ENCODE measurements at regions not wholly inside any gene's neighbourhood (a gene's known extent, or its start where the extent isn't known, plus 50 kb on each side); places are given as distances from the start of the nearest gene placed in this dataset.
"Not testable (repeated sequence)": the region's sequence is repeated elsewhere in the genome, so short reads cannot be mapped to it uniquely, and the experiment has no call there.

DNA sequence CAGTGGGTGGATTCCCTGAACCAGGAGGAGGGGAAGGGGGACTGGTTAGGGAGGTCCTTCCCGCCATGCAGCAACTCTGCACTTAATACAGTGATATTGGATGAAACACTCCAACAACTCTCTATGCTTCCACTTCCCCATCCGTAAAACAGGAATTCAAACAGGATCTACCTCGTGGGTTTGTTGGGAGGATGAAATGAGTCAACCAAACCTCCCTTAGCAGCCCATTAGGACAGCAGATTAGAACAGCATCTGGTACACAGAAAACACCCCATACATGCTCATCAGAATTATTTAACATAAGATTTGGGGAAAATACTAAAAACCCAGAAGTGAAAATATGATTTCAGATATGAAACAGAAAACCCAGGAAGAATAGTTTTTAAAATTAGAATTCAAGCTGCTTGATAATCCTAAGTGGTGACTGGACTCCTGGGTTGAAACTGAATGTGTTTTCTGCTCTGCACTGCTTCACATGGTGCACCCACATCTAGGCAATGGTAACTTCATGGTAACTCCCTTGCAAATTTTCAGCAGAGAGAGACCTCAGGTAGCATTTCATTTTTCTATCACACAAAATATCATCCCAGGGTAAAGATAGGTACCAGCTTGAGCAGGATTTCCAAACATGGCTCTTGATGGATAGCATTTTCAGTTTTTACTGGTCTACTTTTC, 326.8 kb upstream of the FRG2C start:
- TF ChIP-seq, protein P1, sequence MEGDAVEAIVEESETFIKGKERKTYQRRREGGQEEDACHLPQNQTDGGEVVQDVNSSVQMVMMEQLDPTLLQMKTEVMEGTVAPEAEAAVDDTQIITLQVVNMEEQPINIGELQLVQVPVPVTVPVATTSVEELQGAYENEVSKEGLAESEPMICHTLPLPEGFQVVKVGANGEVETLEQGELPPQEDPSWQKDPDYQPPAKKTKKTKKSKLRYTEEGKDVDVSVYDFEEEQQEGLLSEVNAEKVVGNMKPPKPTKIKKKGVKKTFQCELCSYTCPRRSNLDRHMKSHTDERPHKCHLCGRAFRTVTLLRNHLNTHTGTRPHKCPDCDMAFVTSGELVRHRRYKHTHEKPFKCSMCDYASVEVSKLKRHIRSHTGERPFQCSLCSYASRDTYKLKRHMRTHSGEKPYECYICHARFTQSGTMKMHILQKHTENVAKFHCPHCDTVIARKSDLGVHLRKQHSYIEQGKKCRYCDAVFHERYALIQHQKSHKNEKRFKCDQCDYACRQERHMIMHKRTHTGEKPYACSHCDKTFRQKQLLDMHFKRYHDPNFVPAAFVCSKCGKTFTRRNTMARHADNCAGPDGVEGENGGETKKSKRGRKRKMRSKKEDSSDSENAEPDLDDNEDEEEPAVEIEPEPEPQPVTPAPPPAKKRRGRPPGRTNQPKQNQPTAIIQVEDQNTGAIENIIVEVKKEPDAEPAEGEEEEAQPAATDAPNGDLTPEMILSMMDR (IDR thresholded peaks at IDR 0.05; ENCODE audit: insufficient read depth, low read length, poor library complexity, severe bottlenecking) = no peak
- DNase-seq (ENCODE audit: low read depth) = no peak
- Histone ChIP-seq H3K4me3 (ENCODE audit: low read depth, low read length) (no peak overlapping the region), H3K27me3 (ENCODE audit: control insufficient read depth, insufficient read depth, low read length) (no peaks in the 10 kb centered on the region), H3K36me3 (ENCODE audit: control insufficient read depth, insufficient read depth, low read length) (no peaks in the 10 kb centered on the region)

- Histone ChIP-seq H3K36me3 (ENCODE audit: control insufficient read depth, insufficient read depth, low read length) (no peaks in the 10 kb centered on the region), H3K27me3 (ENCODE audit: control insufficient read depth, insufficient read depth, low read length) (no peaks in the 10 kb centered on the region), H3K4me3 (ENCODE audit: low read depth, low read length) (no peak overlapping the region)
- DNase-seq (ENCODE audit: low read depth) = no peak
- TF ChIP-seq, protein P1 (IDR thresholded peaks at IDR 0.05; ENCODE audit: insufficient read depth, low read length, poor library complexity, severe bottlenecking) = no peak
Observed at GRCh38 chr3:75338342-75338741, 325.8 kb upstream of the FRG2C start.

- H3K4me3 ChIP-seq (ENCODE audit: low read depth, low read length) = no peak overlapping the region
- DNase-seq (ENCODE audit: low read depth) = no peak
- no peaks in the 10 kb centered on the region for H3K27me3 ChIP-seq (ENCODE audit: control insufficient read depth, insufficient read depth, low read length)
- TF ChIP-seq, protein P1 (IDR thresholded peaks at IDR 0.05; ENCODE audit: insufficient read depth, low read length, poor library complexity, severe bottlenecking) = no peak
- H3K36me3 ChIP-seq (ENCODE audit: control insufficient read depth, insufficient read depth, low read length) = no peaks in the 10 kb centered on the region
Observed at GRCh38 chr3:75341324-75342067, 322.6 kb upstream of the FRG2C start.

- DNase-seq (ENCODE audit: low read depth) = no peak
- no peaks in the 10 kb centered on the region for H3K27me3 ChIP-seq (ENCODE audit: control insufficient read depth, insufficient read depth, low read length)
- TF ChIP-seq, protein P1 (IDR thresholded peaks at IDR 0.05; ENCODE audit: insufficient read depth, low read length, poor library complexity, severe bottlenecking) = no peak
- H3K4me3 ChIP-seq (ENCODE audit: low read depth, low read length) = no peak overlapping the region
- H3K36me3 ChIP-seq (ENCODE audit: control insufficient read depth, insufficient read depth, low read length) = no peaks in the 10 kb centered on the region
Observed at GRCh38 chr3:75342425-75342824, 321.7 kb upstream of the FRG2C start.

GRCh38 chr3:75350536-75350935, 313.6 kb upstream of the FRG2C start:
- DNase-seq (ENCODE audit: low read depth); H3K4me3 ChIP-seq (ENCODE audit: low read depth, low read length); H3K27me3 ChIP-seq (ENCODE audit: control insufficient read depth, insufficient read depth, low read length); H3K36me3 ChIP-seq (ENCODE audit: control insufficient read depth, insufficient read depth, low read length): not testable (repeated sequence)

- not testable (repeated sequence) for H3K27me3 ChIP-seq (ENCODE audit: control insufficient read depth, insufficient read depth, low read length); H3K36me3 ChIP-seq (ENCODE audit: control insufficient read depth, insufficient read depth, low read length); H3K4me3 ChIP-seq (ENCODE audit: low read depth, low read length); DNase-seq (ENCODE audit: low read depth)
Observed at GRCh38 chr3:75362086-75362784, 301.9 kb upstream of the FRG2C start.

DNA sequence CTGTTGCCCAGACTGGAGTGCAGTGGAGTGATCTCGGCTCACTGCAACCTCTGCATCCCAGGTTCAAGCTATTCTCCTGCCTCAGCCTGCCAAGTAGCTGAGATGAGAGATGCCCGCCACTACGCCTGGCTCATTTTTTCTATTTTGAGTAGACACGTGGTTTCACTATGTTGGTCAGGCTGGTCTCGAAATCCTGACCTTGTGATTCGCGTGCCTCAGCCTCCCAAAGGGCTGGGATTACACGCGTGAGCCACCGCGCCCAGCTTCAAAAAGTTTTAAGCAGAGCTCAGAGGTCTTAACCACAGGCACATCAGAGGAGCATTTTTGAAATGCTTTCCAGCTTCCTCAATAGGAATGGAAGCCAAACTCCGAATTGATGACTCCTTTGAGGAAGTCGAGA, 291.2 kb upstream of the FRG2C start:
- not testable (repeated sequence) for DNase-seq (ENCODE audit: low read depth); H3K36me3 ChIP-seq (ENCODE audit: control insufficient read depth, insufficient read depth, low read length); H3K4me3 ChIP-seq (ENCODE audit: low read depth, low read length); H3K27me3 ChIP-seq (ENCODE audit: control insufficient read depth, insufficient read depth, low read length)

DNA sequence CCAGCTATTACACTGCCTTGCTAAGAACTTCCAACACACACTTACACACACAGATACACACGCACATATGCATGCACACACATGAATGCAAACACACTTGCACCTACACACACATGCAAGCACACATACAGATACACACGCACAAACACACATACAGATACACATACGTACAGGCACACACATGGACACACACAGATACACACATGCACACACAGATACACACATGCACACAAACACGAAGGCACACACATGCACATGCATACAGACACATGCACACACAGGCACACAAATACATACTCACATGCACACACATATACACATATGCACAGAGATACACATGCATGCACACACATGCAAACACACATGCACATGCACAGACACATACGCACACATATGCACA, 284.3 kb upstream of the FRG2C start:
- H3K4me3 ChIP-seq (ENCODE audit: low read depth, low read length); H3K36me3 ChIP-seq (ENCODE audit: control insufficient read depth, insufficient read depth, low read length); DNase-seq (ENCODE audit: low read depth); H3K27me3 ChIP-seq (ENCODE audit: control insufficient read depth, insufficient read depth, low read length): not testable (repeated sequence)
